Mucosa of descending colon (tissue), 3 donors: ENCODE measurements at regions not wholly inside any gene's neighbourhood (a gene's known extent, or its start where the extent isn't known, plus 50 kb on each side); places are given as distances from the start of the nearest gene placed in this dataset.
A peak's percentile ranks its signal among the peaks of the same experiment; 100 is the strongest.

Source experiments
- ATAC-seq: fragments of 200-7000 bp; cut with Tn5 transposase; one replicate; pipeline ENCODE4 v1.9.1; 2020; ENCODE audit warnings: mild to moderate bottlenecking, moderate library complexity
- DNase-seq, 3 donors: peaks; one replicate each; pipeline ENCODE4 v3.0.0-alpha.2; 2020
- H3K36me3 ChIP-seq: fragments of 200-600 bp; one replicate; pipeline ENCODE4 v1.8.0; 2021; ENCODE audit warnings: low read depth, mild to moderate bottlenecking
- H3K4me1 ChIP-seq: fragments of 200-600 bp; one replicate; pipeline ENCODE4 v1.8.0; 2021; ENCODE audit warnings: low read depth, mild to moderate bottlenecking
- H3K4me3 ChIP-seq: fragments of 200-600 bp; one replicate; pipeline ENCODE4 v1.8.0; 2021; ENCODE audit warnings: mild to moderate bottlenecking
- H3K9me3 ChIP-seq: fragments of 200-600 bp; one replicate; pipeline ENCODE4 v1.8.0; 2021; ENCODE audit warnings: mild to moderate bottlenecking
- CTCF ChIP-seq: fragments of 200-600 bp; IDR thresholded peaks from one replicate; pipeline ENCODE4 v1.8.0; 2022; ENCODE audit warnings: antibody characterized with exemption, mild to moderate bottlenecking
- intact Hi-C, 2 donors: fragments of 100-400 bp; cut with DNase I in 1 of 2; cut with micrococcal nuclease in 1 of 2; formaldehyde crosslinking; loops; one replicate each; pipeline versions ENCODE4 v1.11.0 to v1.11.1; 2022; cut with DNase I, micrococcal nuclease
- donor health status: DM: no; HTN: no; CAD: no; lungs with moderate emphysema.
- donor health status: DM: no; HTN: no; CAD: no.
- donor health status: DM: no; HTN: yes; CAD: no.

GRCh38 chr11:42764936-42765335 is 546.9 kb upstream of the API5 start:
- DNase-seq, result no peak
- no peaks in the 10 kb centered on the region for H3K36me3 ChIP-seq
- no peak overlapping the region for H3K4me3 ChIP-seq
- H3K4me1 ChIP-seq, result no peaks in the 10 kb centered on the region
- ATAC-seq, result no peak
- intact Hi-C loops, result loop anchor here in 1 of 2 donors (10.0 kb wide), 1 partner anchor 520 kb away; no protein-coding TSS in a partner anchor
- no peak for TF ChIP-seq CTCF
- no peaks in the 10 kb centered on the region for H3K9me3 ChIP-seq

GRCh38 chr11:42768576-42768975 is 543.2 kb upstream of the API5 start:
- intact Hi-C loops, result loop anchor here in 1 of 2 donors (10.0 kb wide), 1 partner anchor 516 kb away; no protein-coding TSS in a partner anchor
- no peaks in the 10 kb centered on the region for H3K36me3 ChIP-seq
- no peak for TF ChIP-seq CTCF

GRCh38 chr11:42770444-42771065 is 541.2 kb upstream of the API5 start:
- Histone ChIP-seq H3K4me3 (no peak overlapping the region), H3K36me3 (no peaks in the 10 kb centered on the region), H3K9me3 (no peaks in the 10 kb centered on the region), H3K4me1 (no peaks in the 10 kb centered on the region)
- intact Hi-C loops, result no loop called here
- peak; percentile 34 for TF ChIP-seq CTCF
- ATAC-seq (peak; percentile 55), DNase-seq (peak in 1 of 3 donors; percentile 44)

More at GRCh38 chr11:42768576-42768975, 543.2 kb upstream of the API5 start:
- Histone ChIP-seq H3K9me3 (no peaks in the 10 kb centered on the region), H3K4me3 (no peak overlapping the region), H3K4me1 (no peaks in the 10 kb centered on the region)
- ATAC-seq (no peak), DNase-seq (no peak)

GRCh38 chr11:42772886-42773285 is 538.9 kb upstream of the API5 start:
- H3K4me1 ChIP-seq, result no peaks in the 10 kb centered on the region
- no peak for TF ChIP-seq CTCF
- H3K36me3 ChIP-seq, result no peaks in the 10 kb centered on the region
- H3K9me3 ChIP-seq, result no peaks in the 10 kb centered on the region
- DNase-seq (no peak), ATAC-seq (no peak)
- no peak overlapping the region for H3K4me3 ChIP-seq
- intact Hi-C loops, result no loop called here

- H3K9me3 ChIP-seq, result no peaks in the 10 kb centered on the region
- no peaks in the 10 kb centered on the region for H3K4me1 ChIP-seq
- intact Hi-C loops, result no loop called here
- ATAC-seq (no peak), DNase-seq (no peak)
- TF ChIP-seq CTCF, result no peak
- no peaks in the 10 kb centered on the region for H3K36me3 ChIP-seq
- H3K4me3 ChIP-seq, result no peak overlapping the region
Observed at GRCh38 chr11:42773729-42774128, 538.1 kb upstream of the API5 start.

- no peaks in the 10 kb centered on the region for H3K9me3 ChIP-seq
- no peak overlapping the region for H3K4me3 ChIP-seq
- DNase-seq, result no peak
- ATAC-seq, result no peak
- H3K36me3 ChIP-seq, result no peaks in the 10 kb centered on the region
- no peaks in the 10 kb centered on the region for H3K4me1 ChIP-seq
- TF ChIP-seq CTCF, result no peak
- intact Hi-C loops, result no loop called here
Observed at GRCh38 chr11:42774567-42774966, 537.2 kb upstream of the API5 start.
